ENCODE measurements at regions not wholly inside any gene's neighbourhood (a gene's known extent, or its start where the extent isn't known, plus 50 kb on each side); places are given as distances from the start of the nearest gene placed in this dataset.

DNA sequence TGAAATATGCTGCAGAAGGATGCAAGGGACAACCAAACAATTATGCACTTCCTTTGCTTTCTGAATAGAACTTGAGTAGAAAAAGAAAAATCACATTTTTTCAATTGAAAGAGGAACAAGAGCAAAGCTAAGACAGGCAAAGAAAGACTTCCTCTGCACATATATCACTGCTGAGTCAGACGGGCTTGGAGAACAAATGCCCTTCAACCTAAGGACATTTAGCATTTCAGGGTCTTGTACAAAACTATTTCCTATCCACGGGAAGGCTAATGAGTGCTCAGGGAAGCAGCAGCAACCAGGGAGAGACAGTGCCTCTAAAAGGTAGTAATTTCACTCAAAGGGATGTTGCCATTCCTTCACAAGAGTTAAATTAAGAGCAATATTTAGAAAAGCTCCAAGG is 570.0 kb upstream of the GCFC2 start:
- no peaks in the 10 kb centered on the region for H3K9me3 ChIP-seq
- H3K4me3 ChIP-seq (ENCODE audit: low read depth in 2 of 2, low read length in 1 of 2): no peak overlapping the region
- H3F3A ChIP-seq (replicated peaks; ENCODE audit: insufficient read depth): no peaks in the 10 kb centered on the region
- no peak for DNase-seq
- 4% methylated on average over 2 of the region's 2 CpGs for WGBS (ENCODE audit: low lambda C conversion rate)
- no peaks in the 10 kb centered on the region for H3K36me3 ChIP-seq (replicated peaks in 1 of 2; ENCODE audit: control insufficient read depth in 1 of 2, insufficient read depth in 2 of 2, low read length in 1 of 2)
- H3K4me1 ChIP-seq (ENCODE audit: control insufficient read depth in 1 of 2, insufficient read depth in 2 of 2, low read depth in 1 of 2, low read length in 1 of 2): peaks cover 6 to 30% of the 10 kb centered on the region in 2 experiments; a peak in 3 of 4 replicates
- no peaks in the 10 kb centered on the region for H3K9me2 ChIP-seq
- ChIA-PET POLR2A (interaction anchor here (0.6 to 1.7 kb wide), 11 partner anchors 11 to 1241 kb away, joined by 3 to 12 read pairs (median 6); partner anchors contain the start of gene LRRTM4), CTCF (interaction anchor here (0.7 to 1.9 kb wide), 12 partner anchors 9 to 673 kb away, joined by 3 to 9 read pairs (median 4); no protein-coding TSS in a partner anchor)
- H3K27me3 ChIP-seq (ENCODE audit: insufficient read depth): no peaks in the 10 kb centered on the region
- TF ChIP-seq ELF1 (IDR thresholded peaks at IDR 0.05): no peak
- no peak for TF ChIP-seq TAF1 (IDR thresholded peaks at IDR 0.05; ENCODE audit: borderline replicate concordance, low read depth, low read length)
- TF ChIP-seq, protein P1, sequence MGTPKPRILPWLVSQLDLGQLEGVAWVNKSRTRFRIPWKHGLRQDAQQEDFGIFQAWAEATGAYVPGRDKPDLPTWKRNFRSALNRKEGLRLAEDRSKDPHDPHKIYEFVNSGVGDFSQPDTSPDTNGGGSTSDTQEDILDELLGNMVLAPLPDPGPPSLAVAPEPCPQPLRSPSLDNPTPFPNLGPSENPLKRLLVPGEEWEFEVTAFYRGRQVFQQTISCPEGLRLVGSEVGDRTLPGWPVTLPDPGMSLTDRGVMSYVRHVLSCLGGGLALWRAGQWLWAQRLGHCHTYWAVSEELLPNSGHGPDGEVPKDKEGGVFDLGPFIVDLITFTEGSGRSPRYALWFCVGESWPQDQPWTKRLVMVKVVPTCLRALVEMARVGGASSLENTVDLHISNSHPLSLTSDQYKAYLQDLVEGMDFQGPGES (IDR thresholded peaks at IDR 0.05; ENCODE audit: low read depth, low read length): no peak
- TF ChIP-seq USF1 (IDR thresholded peaks at IDR 0.05; ENCODE audit: borderline replicate concordance, low read depth): no peak
- TF ChIP-seq, protein P2, sequence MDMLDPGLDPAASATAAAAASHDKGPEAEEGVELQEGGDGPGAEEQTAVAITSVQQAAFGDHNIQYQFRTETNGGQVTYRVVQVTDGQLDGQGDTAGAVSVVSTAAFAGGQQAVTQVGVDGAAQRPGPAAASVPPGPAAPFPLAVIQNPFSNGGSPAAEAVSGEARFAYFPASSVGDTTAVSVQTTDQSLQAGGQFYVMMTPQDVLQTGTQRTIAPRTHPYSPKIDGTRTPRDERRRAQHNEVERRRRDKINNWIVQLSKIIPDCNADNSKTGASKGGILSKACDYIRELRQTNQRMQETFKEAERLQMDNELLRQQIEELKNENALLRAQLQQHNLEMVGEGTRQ (IDR thresholded peaks at IDR 0.05; ENCODE audit: borderline replicate concordance, low read depth, low read length): no peak
- TF ChIP-seq FOXM1 (IDR thresholded peaks at IDR 0.05; ENCODE audit: low read depth): no peak
- TF ChIP-seq, protein P3, sequence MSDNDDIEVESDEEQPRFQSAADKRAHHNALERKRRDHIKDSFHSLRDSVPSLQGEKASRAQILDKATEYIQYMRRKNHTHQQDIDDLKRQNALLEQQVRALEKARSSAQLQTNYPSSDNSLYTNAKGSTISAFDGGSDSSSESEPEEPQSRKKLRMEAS (IDR thresholded peaks at IDR 0.05; ENCODE audit: low read depth): no peak
- no peak for TF ChIP-seq TEAD4 (IDR thresholded peaks at IDR 0.05; ENCODE audit: borderline replicate concordance, insufficient read depth)
- no peak for TF ChIP-seq EZH2phosphoT487 (IDR thresholded peaks at IDR 0.05; ENCODE audit: borderline replicate concordance, low read depth)
- no peak for TF ChIP-seq JUND (IDR thresholded peaks at IDR 0.05)
- no peak for TF ChIP-seq GATA2 (CRISPR knock-in tag; IDR thresholded peaks at IDR 0.05)
- TF ChIP-seq EP300 (IDR thresholded peaks at IDR 0.05; ENCODE audit: borderline replicate concordance in 1 of 2, low read depth in 1 of 2, low read length in 1 of 2): no peak
- no peak for TF ChIP-seq FOXJ3 (CRISPR knock-in tag; IDR thresholded peaks at IDR 0.05)
- TF ChIP-seq TCF12 (IDR thresholded peaks at IDR 0.05): no peak
- TF ChIP-seq RFX5 (IDR thresholded peaks at IDR 0.05; ENCODE audit: low read length): no peak
- no peak for TF ChIP-seq YY1 (IDR thresholded peaks at IDR 0.05; ENCODE audit: low read depth)
- TF ChIP-seq, protein P4, sequence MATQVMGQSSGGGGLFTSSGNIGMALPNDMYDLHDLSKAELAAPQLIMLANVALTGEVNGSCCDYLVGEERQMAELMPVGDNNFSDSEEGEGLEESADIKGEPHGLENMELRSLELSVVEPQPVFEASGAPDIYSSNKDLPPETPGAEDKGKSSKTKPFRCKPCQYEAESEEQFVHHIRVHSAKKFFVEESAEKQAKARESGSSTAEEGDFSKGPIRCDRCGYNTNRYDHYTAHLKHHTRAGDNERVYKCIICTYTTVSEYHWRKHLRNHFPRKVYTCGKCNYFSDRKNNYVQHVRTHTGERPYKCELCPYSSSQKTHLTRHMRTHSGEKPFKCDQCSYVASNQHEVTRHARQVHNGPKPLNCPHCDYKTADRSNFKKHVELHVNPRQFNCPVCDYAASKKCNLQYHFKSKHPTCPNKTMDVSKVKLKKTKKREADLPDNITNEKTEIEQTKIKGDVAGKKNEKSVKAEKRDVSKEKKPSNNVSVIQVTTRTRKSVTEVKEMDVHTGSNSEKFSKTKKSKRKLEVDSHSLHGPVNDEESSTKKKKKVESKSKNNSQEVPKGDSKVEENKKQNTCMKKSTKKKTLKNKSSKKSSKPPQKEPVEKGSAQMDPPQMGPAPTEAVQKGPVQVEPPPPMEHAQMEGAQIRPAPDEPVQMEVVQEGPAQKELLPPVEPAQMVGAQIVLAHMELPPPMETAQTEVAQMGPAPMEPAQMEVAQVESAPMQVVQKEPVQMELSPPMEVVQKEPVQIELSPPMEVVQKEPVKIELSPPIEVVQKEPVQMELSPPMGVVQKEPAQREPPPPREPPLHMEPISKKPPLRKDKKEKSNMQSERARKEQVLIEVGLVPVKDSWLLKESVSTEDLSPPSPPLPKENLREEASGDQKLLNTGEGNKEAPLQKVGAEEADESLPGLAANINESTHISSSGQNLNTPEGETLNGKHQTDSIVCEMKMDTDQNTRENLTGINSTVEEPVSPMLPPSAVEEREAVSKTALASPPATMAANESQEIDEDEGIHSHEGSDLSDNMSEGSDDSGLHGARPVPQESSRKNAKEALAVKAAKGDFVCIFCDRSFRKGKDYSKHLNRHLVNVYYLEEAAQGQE (IDR thresholded peaks at IDR 0.05; ENCODE audit: low read depth, low read length): no peak
- no peak for TF ChIP-seq RCOR1 (IDR thresholded peaks at IDR 0.05; ENCODE audit: low read length)
- no peak for TF ChIP-seq SMC3 (IDR thresholded peaks at IDR 0.05; ENCODE audit: low read depth, low read length)
- H3K27ac ChIP-seq (ENCODE audit: low read depth in 2 of 2, low read length in 1 of 2): peak overlapping the region in 1 of 2 experiments; percentile 100; a peak in 2 of 4 replicates
- H4K20me1 ChIP-seq (ENCODE audit: insufficient read depth): no peaks in the 10 kb centered on the region
- H3K79me2 ChIP-seq (ENCODE audit: insufficient read depth): no peaks in the 10 kb centered on the region
- no peak overlapping the region for H2AFZ ChIP-seq (ENCODE audit: low read depth)
- no peak overlapping the region for H3K9ac ChIP-seq
- no peak overlapping the region for H3K4me2 ChIP-seq
